Trophoblast cell (in vitro differentiated cells and primary cell): ENCODE measurements at regions not wholly inside any gene's neighbourhood (a gene's known extent, or its start where the extent isn't known, plus 50 kb on each side); places are given as distances from the start of the nearest gene placed in this dataset.

Experiments used
- DNase-seq, 2 donors: peaks; one replicate each; pipeline ENCODE4 v3.0.0-alpha.2; 2016
- H2AFZ ChIP-seq: 2 replicates; pipeline ENCODE4 v1.6.1; 2013; ENCODE audit warnings: low read length, moderate library complexity, mild to moderate bottlenecking; ENCODE audit not compliant: insufficient read depth, poor library complexity
- H2AK5ac ChIP-seq: 2 replicates; pipeline ENCODE4 v1.6.1; 2013; ENCODE audit warnings: mild to moderate bottlenecking, low read length
- H2BK120ac ChIP-seq: 2 replicates; pipeline ENCODE4 v1.6.1; 2013; ENCODE audit warnings: low read length, mild to moderate bottlenecking, moderate library complexity; ENCODE audit not compliant: insufficient read depth, poor library complexity
- H2BK12ac ChIP-seq: 2 replicates; pipeline ENCODE4 v1.6.1; 2013; ENCODE audit warnings: mild to moderate bottlenecking, low read length, moderate library complexity
- H2BK5ac ChIP-seq: 2 replicates; pipeline ENCODE4 v1.6.1; 2013; ENCODE audit warnings: low read length, low read depth, moderate library complexity, mild to moderate bottlenecking; ENCODE audit not compliant: poor library complexity
- H3K14ac ChIP-seq: 2 replicates; pipeline ENCODE4 v1.6.1; 2013; ENCODE audit warnings: mild to moderate bottlenecking, low read length
- H3K18ac ChIP-seq: 2 replicates; pipeline ENCODE4 v1.6.1; 2013; ENCODE audit warnings: mild to moderate bottlenecking, low read length
- H3K23ac ChIP-seq: 2 replicates; pipeline ENCODE4 v1.6.1; 2013; ENCODE audit warnings: low read length
- H3K27ac ChIP-seq: 2 replicates; pipeline ENCODE4 v1.5.1; 2013; ENCODE audit warnings: low read depth, mild to moderate bottlenecking, inconsistent platforms, low read length, moderate library complexity
- H3K27me3 ChIP-seq: 2 replicates; pipeline ENCODE4 v1.6.1; 2013; ENCODE audit warnings: inconsistent platforms, mild to moderate bottlenecking, low read length, moderate library complexity; ENCODE audit not compliant: insufficient read depth
- H3K36me3 ChIP-seq, 2 experiments: 1 replicate in 1 of 2; 2 replicates in 1 of 2; pipeline ENCODE4 v1.6.1; 2013; ENCODE audit warnings: low read length in 2 of 2, mild to moderate bottlenecking in 2 of 2, moderate library complexity in 1 of 2; ENCODE audit not compliant: insufficient read depth in 2 of 2, control insufficient read depth in 1 of 2
- H3K4ac ChIP-seq: 2 replicates; pipeline ENCODE4 v1.6.1; 2013; ENCODE audit warnings: low read depth, mild to moderate bottlenecking, low read length, moderate library complexity
- H3K4me1 ChIP-seq, 2 experiments: 1 replicate in 1 of 2; 2 replicates in 1 of 2; pipeline ENCODE4 v1.6.1; 2013; ENCODE audit warnings: low read length in 2 of 2, mild to moderate bottlenecking in 2 of 2, moderate library complexity in 1 of 2; ENCODE audit not compliant: insufficient read depth in 2 of 2, control insufficient read depth in 1 of 2
- H3K4me2 ChIP-seq: 2 replicates; pipeline ENCODE4 v1.6.1; 2013; ENCODE audit warnings: inconsistent platforms, mild to moderate bottlenecking, low read length, moderate library complexity
- H3K4me3 ChIP-seq: 2 replicates; pipeline ENCODE4 v1.5.1; 2013; ENCODE audit warnings: mild to moderate bottlenecking, low read depth, low read length, inconsistent platforms
- H3K79me1 ChIP-seq: one replicate; pipeline ENCODE4 v1.6.1; 2013; ENCODE audit warnings: low read length
- H3K79me2 ChIP-seq: 2 replicates; pipeline ENCODE4 v1.6.1; 2013; ENCODE audit warnings: low read length, mild to moderate bottlenecking; ENCODE audit not compliant: control insufficient read depth, insufficient read depth, poor library complexity
- H3K9ac ChIP-seq: 2 replicates; pipeline ENCODE4 v1.6.1; 2013; ENCODE audit warnings: mild to moderate bottlenecking, low read length
- H3K9me3 ChIP-seq: 2 replicates; pipeline ENCODE4 v1.6.1; 2013; ENCODE audit warnings: low read depth, mild to moderate bottlenecking, control low read depth, inconsistent platforms, low read length; ENCODE audit not compliant: insufficient read depth
- H4K12ac ChIP-seq: 2 replicates; pipeline ENCODE4 v1.6.1; 2013; ENCODE audit warnings: low read depth, mild to moderate bottlenecking, low read length, moderate library complexity
- H4K8ac ChIP-seq: 2 replicates; pipeline ENCODE4 v1.6.1; 2013; ENCODE audit warnings: low read depth, mild to moderate bottlenecking, low read length, moderate library complexity
- H4K91ac ChIP-seq: one replicate; pipeline ENCODE4 v1.6.1; 2013; ENCODE audit warnings: low read depth, mild to moderate bottlenecking, low read length, moderate library complexity
- WGBS: extraction: QIAGEN DNeasy Blood & Tissue Kit; methylation state at CpG from one replicate; pipeline ENCODE4 v1.1.7; 2013; ENCODE audit warnings: missing lambda C conversion rate; ENCODE audit not compliant: insufficient read length, insufficient coverage; ENCODE audit errors: extremely low coverage; 5-methylcytosine and 5-hydroxymethylcytosine counted together

GRCh38 chr4:173698557-173699262 is 168.7 kb upstream of the HAND2 start:
- WGBS, result no CpG with 5 or more reads among the region's 10 CpGs
- Histone ChIP-seq H3K36me3 (no peaks in the 10 kb centered on the region), H3K14ac (no peak overlapping the region), H3K4me1 (no peaks in the 10 kb centered on the region), H3K9me3 (peaks cover 2% of the 10 kb centered on the region), H3K4me2 (no peak overlapping the region), H2BK12ac (no peak overlapping the region), H3K79me1 (no peaks in the 10 kb centered on the region), H2AFZ (no peak overlapping the region), H3K18ac (no peak overlapping the region), H4K12ac (no peak overlapping the region), H2BK120ac (no peak overlapping the region), H2BK5ac (no peak overlapping the region), H3K27ac (no peak overlapping the region), H4K91ac (no peak overlapping the region), H3K9ac (no peak overlapping the region), H3K4ac (no peak overlapping the region), H2AK5ac (no peak overlapping the region), H3K27me3 (no peaks in the 10 kb centered on the region), H3K79me2 (no peaks in the 10 kb centered on the region), H4K8ac (no peak overlapping the region), H3K4me3 (no peak overlapping the region), H3K23ac (no peak overlapping the region)
- no peak for DNase-seq

GRCh38 chr4:173697840-173698239 is 167.8 kb upstream of the HAND2 start:
- Histone ChIP-seq H2BK120ac (no peak overlapping the region), H3K23ac (no peak overlapping the region), H3K4ac (no peak overlapping the region), H3K27ac (no peak overlapping the region), H2AK5ac (no peak overlapping the region), H3K9me3 (peaks cover 2% of the 10 kb centered on the region), H3K18ac (no peak overlapping the region), H3K4me1 (no peaks in the 10 kb centered on the region), H3K79me1 (no peaks in the 10 kb centered on the region), H2BK12ac (no peak overlapping the region), H3K14ac (no peak overlapping the region), H3K27me3 (no peaks in the 10 kb centered on the region), H4K8ac (no peak overlapping the region), H3K9ac (no peak overlapping the region), H3K4me2 (no peak overlapping the region), H3K79me2 (no peaks in the 10 kb centered on the region), H2AFZ (no peak overlapping the region), H4K91ac (no peak overlapping the region), H4K12ac (no peak overlapping the region), H3K4me3 (no peak overlapping the region), H3K36me3 (no peaks in the 10 kb centered on the region), H2BK5ac (no peak overlapping the region)
- DNase-seq, result no peak
- no CpG with 5 or more reads among the region's 4 CpGs for WGBS

- Histone ChIP-seq H4K12ac (no peak overlapping the region), H3K9me3 (no peaks in the 10 kb centered on the region), H2AK5ac (no peak overlapping the region), H3K36me3 (no peaks in the 10 kb centered on the region), H2BK12ac (no peak overlapping the region), H4K91ac (no peak overlapping the region), H3K4me3 (no peak overlapping the region), H3K9ac (no peak overlapping the region), H2AFZ (no peak overlapping the region), H2BK5ac (no peak overlapping the region), H3K23ac (no peak overlapping the region), H3K4ac (no peak overlapping the region), H3K27ac (no peak overlapping the region), H3K79me1 (no peaks in the 10 kb centered on the region), H3K4me1 (no peaks in the 10 kb centered on the region), H3K79me2 (no peaks in the 10 kb centered on the region), H2BK120ac (no peak overlapping the region), H3K4me2 (no peak overlapping the region), H3K18ac (no peak overlapping the region), H4K8ac (no peak overlapping the region), H3K14ac (no peak overlapping the region), H3K27me3 (no peaks in the 10 kb centered on the region)
- no peak for DNase-seq
- WGBS, result no CpG with 5 or more reads among the region's 1 CpG
Observed at GRCh38 chr4:173696551-173696950, 166.5 kb upstream of the HAND2 start.

- H3K23ac ChIP-seq, result no peak overlapping the region
- no peak overlapping the region for H3K4ac ChIP-seq
- no peak overlapping the region for H2AFZ ChIP-seq
- no peak overlapping the region for H2BK5ac ChIP-seq
- H3K9ac ChIP-seq, result no peak overlapping the region
- H3K4me3 ChIP-seq, result no peak overlapping the region
- H3K4me1 ChIP-seq, result no peaks in the 10 kb centered on the region
- no peaks in the 10 kb centered on the region for H3K36me3 ChIP-seq
- no peak overlapping the region for H4K91ac ChIP-seq
- H3K27me3 ChIP-seq, result no peaks in the 10 kb centered on the region
- no CpG with 5 or more reads among the region's 5 CpGs for WGBS
- no peak overlapping the region for H3K4me2 ChIP-seq
- no peak overlapping the region for H3K18ac ChIP-seq
- no peak overlapping the region for H4K12ac ChIP-seq
- H2BK12ac ChIP-seq, result no peak overlapping the region
- no peaks in the 10 kb centered on the region for H3K9me3 ChIP-seq
- H3K79me2 ChIP-seq, result no peaks in the 10 kb centered on the region
- H3K14ac ChIP-seq, result no peak overlapping the region
- H4K8ac ChIP-seq, result no peak overlapping the region
- H3K79me1 ChIP-seq, result no peaks in the 10 kb centered on the region
- H2AK5ac ChIP-seq, result no peak overlapping the region
- no peak for DNase-seq
- no peak overlapping the region for H2BK120ac ChIP-seq
- no peak overlapping the region for H3K27ac ChIP-seq
Observed at GRCh38 chr4:173696011-173696410, 166.0 kb upstream of the HAND2 start.
